Sigmoid colon (tissue), 4 donors: ENCODE measurements at regions not wholly inside any gene's neighbourhood (a gene's known extent, or its start where the extent isn't known, plus 50 kb on each side); places are given as distances from the start of the nearest gene placed in this dataset.

ENCODE experiments used
- EP300 ChIP-seq, 4 donors: sonication (generic); formaldehyde crosslinking; IDR thresholded peaks; one replicate each; pipeline ENCODE4 v1.6.1; 2017; ENCODE audit warnings: antibody characterized with exemption in 4 of 4
- POLR2A ChIP-seq, 2 donors: fragments of 450-650 bp; IDR thresholded peaks; one replicate each; pipeline ENCODE4 v1.6.1; 2016; ENCODE audit warnings: antibody characterized with exemption in 2 of 2, mild to moderate bottlenecking in 2 of 2, moderate library complexity in 2 of 2
- POLR2AphosphoS5 ChIP-seq, 4 donors: sonication (generic); formaldehyde crosslinking; IDR thresholded peaks; one replicate each; pipeline ENCODE4 v1.6.1; 2017; ENCODE audit warnings: antibody characterized with exemption in 4 of 4
- TF ChIP-seq, protein P1 (sequence below), 4 experiments: fragments of 450-650 bp in 3 of 4; fragments of 200-600 bp in 1 of 4; IDR thresholded peaks; one replicate each; pipeline ENCODE4 v1.5.1; 2016 to 2019; ENCODE audit warnings: antibody characterized with exemption in 4 of 4, mild to moderate bottlenecking in 3 of 4, moderate library complexity in 2 of 4

DNA sequence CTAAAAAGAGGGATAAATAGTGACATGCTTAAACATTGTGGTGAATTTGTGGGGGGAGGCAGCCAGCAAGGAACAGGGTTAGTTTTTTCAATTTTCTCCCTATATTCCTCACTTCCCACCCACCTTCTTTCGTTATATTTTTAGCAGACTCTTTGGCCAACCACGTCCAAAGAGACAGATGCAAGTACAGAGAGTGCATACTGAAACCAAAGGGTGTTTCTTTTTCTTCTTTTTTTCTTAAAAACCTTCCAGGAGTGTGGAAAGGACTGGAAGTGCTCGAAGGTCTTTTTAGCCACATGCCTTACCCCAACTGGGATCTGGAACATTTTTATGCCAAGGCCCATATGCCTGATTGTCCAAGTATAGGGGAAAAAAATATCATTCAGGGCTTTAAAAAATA is 59.0 kb downstream of the TNP1 start:
- TF ChIP-seq, protein P1, sequence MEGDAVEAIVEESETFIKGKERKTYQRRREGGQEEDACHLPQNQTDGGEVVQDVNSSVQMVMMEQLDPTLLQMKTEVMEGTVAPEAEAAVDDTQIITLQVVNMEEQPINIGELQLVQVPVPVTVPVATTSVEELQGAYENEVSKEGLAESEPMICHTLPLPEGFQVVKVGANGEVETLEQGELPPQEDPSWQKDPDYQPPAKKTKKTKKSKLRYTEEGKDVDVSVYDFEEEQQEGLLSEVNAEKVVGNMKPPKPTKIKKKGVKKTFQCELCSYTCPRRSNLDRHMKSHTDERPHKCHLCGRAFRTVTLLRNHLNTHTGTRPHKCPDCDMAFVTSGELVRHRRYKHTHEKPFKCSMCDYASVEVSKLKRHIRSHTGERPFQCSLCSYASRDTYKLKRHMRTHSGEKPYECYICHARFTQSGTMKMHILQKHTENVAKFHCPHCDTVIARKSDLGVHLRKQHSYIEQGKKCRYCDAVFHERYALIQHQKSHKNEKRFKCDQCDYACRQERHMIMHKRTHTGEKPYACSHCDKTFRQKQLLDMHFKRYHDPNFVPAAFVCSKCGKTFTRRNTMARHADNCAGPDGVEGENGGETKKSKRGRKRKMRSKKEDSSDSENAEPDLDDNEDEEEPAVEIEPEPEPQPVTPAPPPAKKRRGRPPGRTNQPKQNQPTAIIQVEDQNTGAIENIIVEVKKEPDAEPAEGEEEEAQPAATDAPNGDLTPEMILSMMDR (IDR thresholded peaks at IDR 0.05), result no peak
- no peak for TF ChIP-seq POLR2AphosphoS5 (IDR thresholded peaks at IDR 0.05)
- TF ChIP-seq EP300 (IDR thresholded peaks at IDR 0.05), result no peak
- no peak for TF ChIP-seq POLR2A (IDR thresholded peaks at IDR 0.05)
